ENCODE measurements at regions not wholly inside any gene's neighbourhood (a gene's known extent, or its start where the extent isn't known, plus 50 kb on each side); places are given as distances from the start of the nearest gene placed in this dataset.

DNA sequence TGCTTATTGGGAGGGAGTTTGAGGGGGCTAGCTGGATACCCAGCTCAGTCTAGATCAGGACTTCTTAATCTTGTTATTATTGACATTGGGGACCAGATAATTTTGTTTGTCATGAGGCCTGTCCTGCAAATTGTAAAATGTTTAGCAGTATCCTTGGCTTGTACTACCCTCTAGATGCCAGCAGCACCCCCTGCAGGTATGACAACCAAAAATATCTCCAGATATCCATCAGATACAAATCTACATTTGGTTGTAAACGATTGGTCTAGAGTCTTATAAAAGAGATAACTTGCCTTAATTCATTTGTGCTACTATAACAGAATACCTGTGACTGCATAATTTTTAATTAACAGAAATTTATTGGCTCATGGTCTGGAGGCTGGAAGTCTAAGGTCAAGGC lies 1232.2 kb downstream of the XPNPEP1 start:
- TF ChIP-seq POLR2A (IDR thresholded peaks at IDR 0.05) (no peak), EP300 (IDR thresholded peaks at IDR 0.05) (no peak)
- TF ChIP-seq, protein P1, sequence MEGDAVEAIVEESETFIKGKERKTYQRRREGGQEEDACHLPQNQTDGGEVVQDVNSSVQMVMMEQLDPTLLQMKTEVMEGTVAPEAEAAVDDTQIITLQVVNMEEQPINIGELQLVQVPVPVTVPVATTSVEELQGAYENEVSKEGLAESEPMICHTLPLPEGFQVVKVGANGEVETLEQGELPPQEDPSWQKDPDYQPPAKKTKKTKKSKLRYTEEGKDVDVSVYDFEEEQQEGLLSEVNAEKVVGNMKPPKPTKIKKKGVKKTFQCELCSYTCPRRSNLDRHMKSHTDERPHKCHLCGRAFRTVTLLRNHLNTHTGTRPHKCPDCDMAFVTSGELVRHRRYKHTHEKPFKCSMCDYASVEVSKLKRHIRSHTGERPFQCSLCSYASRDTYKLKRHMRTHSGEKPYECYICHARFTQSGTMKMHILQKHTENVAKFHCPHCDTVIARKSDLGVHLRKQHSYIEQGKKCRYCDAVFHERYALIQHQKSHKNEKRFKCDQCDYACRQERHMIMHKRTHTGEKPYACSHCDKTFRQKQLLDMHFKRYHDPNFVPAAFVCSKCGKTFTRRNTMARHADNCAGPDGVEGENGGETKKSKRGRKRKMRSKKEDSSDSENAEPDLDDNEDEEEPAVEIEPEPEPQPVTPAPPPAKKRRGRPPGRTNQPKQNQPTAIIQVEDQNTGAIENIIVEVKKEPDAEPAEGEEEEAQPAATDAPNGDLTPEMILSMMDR (IDR thresholded peaks at IDR 0.05), result no peak

Measured in ovary (tissue), 3 donors.